Keratinocyte (primary cell): ENCODE measurements at regions not wholly inside any gene's neighbourhood (a gene's known extent, or its start where the extent isn't known, plus 50 kb on each side); places are given as distances from the start of the nearest gene placed in this dataset.

Experiments used
- DNase-seq: peaks from one replicate; pipeline ENCODE4 v3.0.0-alpha.2; 2011; ENCODE audit warnings: low read depth, missing footprints, low spot score
- FAIRE-seq: peaks from 2 replicates; lab custom pipeline; 2011; peaks lifted over from hg19 to GRCh38; lab: Jason Lieb, UNC
- H2AFZ ChIP-seq: 2 replicates; pipeline ENCODE4 v1.6.0; 2012; ENCODE audit warnings: low read length, control low read depth, inconsistent platforms; ENCODE audit not compliant: control insufficient read depth
- H3K27ac ChIP-seq: 2 replicates; pipeline ENCODE4 v1.5.1; 2011; ENCODE audit warnings: low read length; ENCODE audit not compliant: control insufficient read depth, insufficient read depth
- H3K27me3 ChIP-seq: 3 replicates; pipeline ENCODE4 v1.6.0; 2011; ENCODE audit warnings: low read length; ENCODE audit not compliant: control insufficient read depth, insufficient read depth; ENCODE audit errors: extremely low read depth
- H3K36me3 ChIP-seq, 2 experiments: 2 replicates in 1 of 2; 3 replicates in 1 of 2; pipeline ENCODE4 v1.5.1; 2011; ENCODE audit warnings: low read length in 2 of 2, mild to moderate bottlenecking in 1 of 2; ENCODE audit not compliant: control insufficient read depth in 2 of 2, insufficient read depth in 2 of 2; ENCODE audit errors: extremely low read depth in 1 of 2
- H3K4me1 ChIP-seq: 3 replicates; pipeline ENCODE4 v1.5.1; 2011; ENCODE audit warnings: low read length; ENCODE audit not compliant: control insufficient read depth, insufficient read depth; ENCODE audit errors: extremely low read depth
- H3K4me2 ChIP-seq: 3 replicates; pipeline ENCODE4 v1.6.0; 2011; ENCODE audit warnings: low read depth, low read length; ENCODE audit not compliant: control insufficient read depth, insufficient read depth; ENCODE audit errors: extremely low read depth
- H3K4me3 ChIP-seq, 3 experiments: fragments of 200-600 bp in 1 of 3; sonication (generic) in 1 of 3; 2 replicates in 2 of 3; 3 replicates in 1 of 3; pipeline ENCODE4 v1.5.1; 2011 to 2016; ENCODE audit warnings: low read length in 3 of 3, mild to moderate bottlenecking in 3 of 3, control low read depth in 2 of 3, inconsistent platforms in 1 of 3, low read depth in 1 of 3, mixed read lengths in 1 of 3, mixed run types in 1 of 3, moderate library complexity in 1 of 3; ENCODE audit not compliant: control insufficient read depth in 2 of 3, insufficient read depth in 2 of 3; ENCODE audit errors: extremely low read depth in 1 of 3
- H3K79me2 ChIP-seq: 2 replicates; pipeline ENCODE4 v1.6.0; 2012; ENCODE audit warnings: low read length; ENCODE audit not compliant: control insufficient read depth, insufficient read depth
- H3K9ac ChIP-seq: 3 replicates; pipeline ENCODE4 v1.6.0; 2011; ENCODE audit warnings: low read length; ENCODE audit not compliant: control insufficient read depth, insufficient read depth; ENCODE audit errors: extremely low read depth
- H3K9me1 ChIP-seq: 3 replicates; pipeline ENCODE4 v1.6.0; 2011; ENCODE audit warnings: low read length; ENCODE audit not compliant: control insufficient read depth, insufficient read depth; ENCODE audit errors: extremely low read depth
- H3K9me3 ChIP-seq: 2 replicates; pipeline ENCODE4 v1.5.1; 2012; ENCODE audit warnings: low read depth, low read length; ENCODE audit not compliant: control insufficient read depth
- H4K20me1 ChIP-seq: 3 replicates; pipeline ENCODE4 v1.6.0; 2011; ENCODE audit warnings: low read length; ENCODE audit not compliant: control insufficient read depth, insufficient read depth; ENCODE audit errors: extremely low read depth
- EZH2 ChIP-seq: IDR thresholded peaks from one replicate; pipeline ENCODE4 v1.6.1; 2012; ENCODE audit warnings: inconsistent platforms, mild to moderate bottlenecking, low read length, moderate library complexity
- dilution Hi-C: fragments of 300-500 bp; cut with MboI; formaldehyde crosslinking; loops from one replicate; pipeline ENCODE4 v1.7.0; 2020; ENCODE audit warnings: low sequenced_read_pairs; ENCODE audit not compliant: extremely low pct_ligation_motif_present
- TF ChIP-seq, protein P1 (sequence below), 3 experiments: IDR thresholded peaks in 1 of 3; conservative IDR thresholded peaks in 1 of 3; optimal IDR thresholded peaks in 1 of 3; 2 replicates in 2 of 3; 3 replicates in 1 of 3; pipeline versions ENCODE3 to v1.5.1; 2011; ENCODE audit warnings: low read length in 3 of 3, mild to moderate bottlenecking in 3 of 3, moderate library complexity in 2 of 3, control low read depth in 1 of 3, inconsistent platforms in 1 of 3; ENCODE audit not compliant: insufficient read depth in 2 of 3; ENCODE audit errors: extremely low read depth in 1 of 3

DNA sequence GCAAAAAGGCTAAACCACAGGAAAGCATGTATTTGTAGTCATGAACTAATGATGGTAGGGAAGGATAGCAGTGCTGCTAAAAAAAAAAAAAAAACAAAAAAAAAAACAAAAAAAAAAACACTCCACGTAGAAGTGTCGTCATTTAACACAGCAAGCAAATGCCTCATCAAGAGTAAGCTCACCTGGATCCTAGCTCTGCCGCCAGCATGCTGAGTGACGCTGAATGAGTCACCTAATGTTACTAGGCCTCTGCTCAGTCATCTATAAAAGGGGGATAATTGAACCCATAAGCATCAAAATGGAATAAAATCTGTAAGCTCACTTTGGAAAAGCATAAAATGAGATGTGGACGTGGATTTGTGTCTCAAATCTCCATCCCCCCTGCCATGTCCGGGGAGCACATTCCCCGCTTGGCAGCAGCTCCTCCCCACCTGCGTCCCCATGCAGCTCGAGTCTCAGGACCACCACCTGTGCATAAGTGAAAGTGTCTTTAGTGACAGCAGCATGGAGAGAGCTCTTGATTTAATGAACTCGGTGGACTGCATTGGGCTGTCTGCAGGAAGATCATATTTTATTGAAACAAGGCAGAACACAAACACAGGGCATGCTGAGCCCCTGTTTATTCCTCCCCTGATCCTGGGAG, 427.5 kb downstream of the LRATD1 start:
- Histone ChIP-seq H3K4me3 (no peak overlapping the region), H3K4me2 (no peak overlapping the region), H3K9me1 (no peaks in the 10 kb centered on the region), H3K27ac (no peak overlapping the region), H4K20me1 (no peaks in the 10 kb centered on the region), H3K27me3 (no peaks in the 10 kb centered on the region), H2AFZ (no peak overlapping the region), H3K79me2 (no peaks in the 10 kb centered on the region), H3K9ac (no peak overlapping the region), H3K4me1 (no peaks in the 10 kb centered on the region), H3K36me3 (no peaks in the 10 kb centered on the region), H3K9me3 (no peaks in the 10 kb centered on the region)
- FAIRE-seq: no peak
- no peak for DNase-seq
- TF ChIP-seq, protein P1, sequence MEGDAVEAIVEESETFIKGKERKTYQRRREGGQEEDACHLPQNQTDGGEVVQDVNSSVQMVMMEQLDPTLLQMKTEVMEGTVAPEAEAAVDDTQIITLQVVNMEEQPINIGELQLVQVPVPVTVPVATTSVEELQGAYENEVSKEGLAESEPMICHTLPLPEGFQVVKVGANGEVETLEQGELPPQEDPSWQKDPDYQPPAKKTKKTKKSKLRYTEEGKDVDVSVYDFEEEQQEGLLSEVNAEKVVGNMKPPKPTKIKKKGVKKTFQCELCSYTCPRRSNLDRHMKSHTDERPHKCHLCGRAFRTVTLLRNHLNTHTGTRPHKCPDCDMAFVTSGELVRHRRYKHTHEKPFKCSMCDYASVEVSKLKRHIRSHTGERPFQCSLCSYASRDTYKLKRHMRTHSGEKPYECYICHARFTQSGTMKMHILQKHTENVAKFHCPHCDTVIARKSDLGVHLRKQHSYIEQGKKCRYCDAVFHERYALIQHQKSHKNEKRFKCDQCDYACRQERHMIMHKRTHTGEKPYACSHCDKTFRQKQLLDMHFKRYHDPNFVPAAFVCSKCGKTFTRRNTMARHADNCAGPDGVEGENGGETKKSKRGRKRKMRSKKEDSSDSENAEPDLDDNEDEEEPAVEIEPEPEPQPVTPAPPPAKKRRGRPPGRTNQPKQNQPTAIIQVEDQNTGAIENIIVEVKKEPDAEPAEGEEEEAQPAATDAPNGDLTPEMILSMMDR (optimal IDR thresholded peaks at IDR 0.05 in 1 of 3, IDR thresholded peaks at IDR 0.05 in 1 of 3, conservative IDR thresholded peaks at IDR 0.05 in 1 of 3; ENCODE audit: extremely low read depth in 1 of 3, insufficient read depth in 2 of 3, low read length in 3 of 3): no peak
- TF ChIP-seq EZH2: no peak
- dilution Hi-C loops: no loop called here

DNA sequence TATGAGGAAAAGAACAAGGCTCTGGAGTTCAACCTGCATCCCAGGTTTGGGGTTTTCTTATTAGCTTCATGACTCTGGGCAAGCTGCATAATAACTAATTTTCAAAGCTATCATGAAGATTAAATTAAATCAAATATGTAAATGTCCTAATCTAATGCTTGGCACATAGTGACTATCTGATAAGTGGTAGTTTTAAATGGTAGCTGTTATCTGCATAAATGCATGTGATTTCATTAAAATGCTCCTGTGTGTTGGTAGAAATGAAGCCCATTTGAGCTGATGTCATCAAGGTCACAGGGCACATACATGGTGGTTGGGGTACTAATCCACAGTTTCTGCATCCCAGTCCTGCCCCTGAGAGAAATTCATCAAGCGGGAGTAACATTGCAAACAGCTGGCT, 428.8 kb downstream of the LRATD1 start:
- Histone ChIP-seq H3K36me3 (no peaks in the 10 kb centered on the region), H3K4me3 (no peak overlapping the region), H3K9ac (no peak overlapping the region), H2AFZ (no peak overlapping the region), H3K9me3 (no peaks in the 10 kb centered on the region), H3K79me2 (no peaks in the 10 kb centered on the region), H3K4me1 (no peaks in the 10 kb centered on the region), H3K27ac (no peak overlapping the region), H3K27me3 (no peaks in the 10 kb centered on the region), H3K9me1 (no peaks in the 10 kb centered on the region), H4K20me1 (no peaks in the 10 kb centered on the region), H3K4me2 (no peak overlapping the region)
- DNase-seq (no peak), FAIRE-seq (no peak)
- dilution Hi-C loops: no loop called here
- TF ChIP-seq, protein P1 (optimal IDR thresholded peaks at IDR 0.05 in 1 of 3, IDR thresholded peaks at IDR 0.05 in 1 of 3, conservative IDR thresholded peaks at IDR 0.05 in 1 of 3; ENCODE audit: extremely low read depth in 1 of 3, insufficient read depth in 2 of 3, low read length in 3 of 3): no peak
- TF ChIP-seq EZH2: no peak
